ENCODE measurements at regions not wholly inside any gene's neighbourhood (a gene's known extent, or its start where the extent isn't known, plus 50 kb on each side); places are given as distances from the start of the nearest gene placed in this dataset.

DNA sequence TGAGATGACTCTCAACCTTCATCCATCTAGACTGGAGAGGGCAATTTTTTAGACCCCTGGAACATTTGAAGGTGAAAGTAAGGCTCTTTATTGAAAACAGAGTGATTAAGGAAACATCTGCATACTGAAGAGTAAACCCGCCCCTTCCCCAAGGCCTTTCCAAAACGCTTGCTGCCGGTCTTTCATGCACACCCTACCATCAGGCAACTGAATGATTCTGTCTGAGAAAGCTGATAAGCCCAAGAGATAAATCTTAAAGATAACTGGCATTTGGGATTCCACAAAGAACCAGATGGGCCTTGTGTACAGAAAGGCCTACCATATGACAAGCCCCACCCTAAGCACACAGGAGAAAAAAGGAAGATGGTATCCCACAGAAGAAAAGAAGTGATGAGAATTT lies 54.4 kb upstream of the PIK3R1 start:
- no peak overlapping the region for H3K9ac ChIP-seq (ENCODE audit: low read length)
- no peak overlapping the region for H3K27ac ChIP-seq (ENCODE audit: low read depth, low read length)
- no peak overlapping the region for H3K4me3 ChIP-seq (ENCODE audit: low read depth, low read length)
- no peaks in the 10 kb centered on the region for H3K9me3 ChIP-seq (ENCODE audit: control insufficient read depth, insufficient read depth, low read depth, low read length)
- peaks cover 6% of the 10 kb centered on the region; the same call in 1 of the 2 replicates for H3K4me1 ChIP-seq (ENCODE audit: control insufficient read depth, insufficient read depth, low read length)
- H3K36me3 ChIP-seq (ENCODE audit: control insufficient read depth, insufficient read depth, low read length): no peaks in the 10 kb centered on the region
- no peaks in the 10 kb centered on the region for H3K27me3 ChIP-seq (ENCODE audit: control insufficient read depth, insufficient read depth, low read length)

GRCh38 chr5:68159224-68159951 lies 56.2 kb upstream of the PIK3R1 start:
- no peaks in the 10 kb centered on the region for H3K9me3 ChIP-seq (ENCODE audit: control insufficient read depth, insufficient read depth, low read depth, low read length)
- no peak overlapping the region for H3K4me3 ChIP-seq (ENCODE audit: low read depth, low read length)
- no peaks in the 10 kb centered on the region for H3K27me3 ChIP-seq (ENCODE audit: control insufficient read depth, insufficient read depth, low read length)
- no peak overlapping the region for H3K9ac ChIP-seq (ENCODE audit: low read length)
- no peaks in the 10 kb centered on the region for H3K36me3 ChIP-seq (ENCODE audit: control insufficient read depth, insufficient read depth, low read length)
- H3K4me1 ChIP-seq (ENCODE audit: control insufficient read depth, insufficient read depth, low read length): peaks cover 6% of the 10 kb centered on the region; the same call in 1 of the 2 replicates
- H3K27ac ChIP-seq (ENCODE audit: low read depth, low read length): no peak overlapping the region

GRCh38 chr5:68155940-68156339 lies 59.6 kb upstream of the PIK3R1 start:
- no peaks in the 10 kb centered on the region for H3K9me3 ChIP-seq (ENCODE audit: control insufficient read depth, insufficient read depth, low read depth, low read length)
- no peak overlapping the region for H3K4me3 ChIP-seq (ENCODE audit: low read depth, low read length)
- peaks cover 4% of the 10 kb centered on the region; the same call in 1 of the 2 replicates for H3K4me1 ChIP-seq (ENCODE audit: control insufficient read depth, insufficient read depth, low read length)
- H3K36me3 ChIP-seq (ENCODE audit: control insufficient read depth, insufficient read depth, low read length): no peaks in the 10 kb centered on the region
- no peak overlapping the region for H3K27ac ChIP-seq (ENCODE audit: low read depth, low read length)
- no peaks in the 10 kb centered on the region for H3K27me3 ChIP-seq (ENCODE audit: control insufficient read depth, insufficient read depth, low read length)
- H3K9ac ChIP-seq (ENCODE audit: low read length): no peak overlapping the region

DNA sequence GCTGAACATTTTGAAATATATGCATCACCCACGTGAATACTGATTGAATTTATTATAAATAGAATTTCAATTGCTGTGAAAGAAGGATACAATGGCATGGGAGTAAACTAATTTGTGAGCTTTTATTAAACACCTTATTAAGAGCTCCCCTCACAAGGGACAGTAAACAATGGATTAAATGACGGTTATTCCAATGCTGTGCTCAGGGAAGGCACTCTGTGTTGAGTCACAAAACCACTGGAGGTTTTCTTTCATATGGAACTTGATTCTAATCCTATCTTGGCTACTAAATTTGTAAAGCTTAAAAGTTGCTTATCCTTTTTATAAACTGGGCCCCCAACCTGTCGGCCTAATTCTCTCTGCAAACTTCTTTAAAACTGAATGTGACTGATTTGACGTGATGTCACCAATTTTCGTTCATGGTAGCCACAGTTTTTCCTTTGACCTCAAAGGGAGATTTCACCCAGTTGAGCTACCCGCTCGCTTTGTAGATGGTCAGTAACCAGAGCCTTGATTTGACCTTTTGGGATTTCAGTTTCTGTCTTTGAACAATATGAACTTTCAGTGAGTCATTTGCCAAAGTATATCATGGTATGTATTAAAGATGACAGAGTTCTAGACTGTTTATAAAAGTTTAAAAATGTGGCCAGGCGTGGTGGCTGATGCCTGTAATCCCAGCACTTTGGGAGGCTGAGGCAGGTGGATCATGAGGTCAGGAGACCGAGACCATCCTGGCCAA lies 61.3 kb upstream of the PIK3R1 start:
- H3K27me3 ChIP-seq (ENCODE audit: control insufficient read depth, insufficient read depth, low read length): no peaks in the 10 kb centered on the region
- 0 out of 2 replicates have a peak, but pooled peaks cover 3% of the 10 kb centered on the region for H3K4me1 ChIP-seq (ENCODE audit: control insufficient read depth, insufficient read depth, low read length)
- H3K9ac ChIP-seq (ENCODE audit: low read length): no peak overlapping the region
- no peak overlapping the region for H3K4me3 ChIP-seq (ENCODE audit: low read depth, low read length)
- H3K9me3 ChIP-seq (ENCODE audit: control insufficient read depth, insufficient read depth, low read depth, low read length): no peaks in the 10 kb centered on the region
- no peaks in the 10 kb centered on the region for H3K36me3 ChIP-seq (ENCODE audit: control insufficient read depth, insufficient read depth, low read length)
- H3K27ac ChIP-seq (ENCODE audit: low read depth, low read length): no peak overlapping the region

DNA sequence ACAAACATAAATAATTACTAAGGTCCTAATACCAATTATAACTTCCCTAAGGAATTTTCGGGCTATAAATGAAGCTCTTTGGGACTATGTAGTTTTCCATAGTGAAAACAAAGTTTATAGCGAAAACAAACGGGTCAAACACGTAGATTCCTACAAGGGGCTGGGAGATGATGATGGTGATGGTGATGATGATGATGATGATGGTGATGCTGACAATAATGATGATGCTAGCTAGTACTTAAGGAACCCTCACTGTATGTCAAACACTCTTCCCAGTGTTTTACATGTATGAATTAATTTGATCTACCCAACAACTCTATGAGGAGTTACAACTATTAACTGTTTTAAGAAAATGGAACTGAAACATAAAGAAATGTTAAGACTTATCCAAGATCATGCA lies 63.7 kb upstream of the PIK3R1 start:
- 0 out of 2 replicates have a peak, but pooled peaks cover 3% of the 10 kb centered on the region for H3K4me1 ChIP-seq (ENCODE audit: control insufficient read depth, insufficient read depth, low read length)
- no peaks in the 10 kb centered on the region for H3K36me3 ChIP-seq (ENCODE audit: control insufficient read depth, insufficient read depth, low read length)

DNA sequence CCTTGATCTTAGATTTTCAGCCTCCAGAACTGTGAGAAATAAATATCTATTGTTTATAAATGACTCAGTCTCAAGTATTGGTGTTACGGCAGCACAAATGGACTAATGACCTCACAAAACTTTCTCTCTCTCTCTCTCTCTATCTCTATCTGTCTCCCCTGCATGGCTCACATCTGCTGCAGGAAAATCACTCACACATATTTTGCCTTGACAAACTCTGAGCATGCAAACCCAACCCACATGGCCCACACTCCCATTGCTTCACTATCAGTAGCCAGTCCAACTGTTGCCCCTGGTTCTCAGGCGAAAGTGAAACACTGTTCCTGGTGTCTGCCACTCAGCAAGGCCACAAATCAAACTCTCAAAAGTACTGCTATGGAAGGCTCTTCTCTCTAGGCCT lies 66.4 kb upstream of the PIK3R1 start:
- Histone ChIP-seq H3K9ac (ENCODE audit: low read length) (no peak overlapping the region), H3K9me3 (ENCODE audit: control insufficient read depth, insufficient read depth, low read depth, low read length) (no peaks in the 10 kb centered on the region), H3K27ac (ENCODE audit: low read depth, low read length) (no peak overlapping the region), H3K36me3 (ENCODE audit: control insufficient read depth, insufficient read depth, low read length) (no peaks in the 10 kb centered on the region), H3K4me1 (ENCODE audit: control insufficient read depth, insufficient read depth, low read length) (0 out of 2 replicates have a peak, but pooled peaks cover 2% of the 10 kb centered on the region), H3K27me3 (ENCODE audit: control insufficient read depth, insufficient read depth, low read length) (no peaks in the 10 kb centered on the region), H3K4me3 (ENCODE audit: low read depth, low read length) (no peak overlapping the region)

More for the DNA sequence above, 63.7 kb upstream of the PIK3R1 start:
- Histone ChIP-seq H3K9me3 (ENCODE audit: control insufficient read depth, insufficient read depth, low read depth, low read length) (no peaks in the 10 kb centered on the region), H3K27me3 (ENCODE audit: control insufficient read depth, insufficient read depth, low read length) (no peaks in the 10 kb centered on the region), H3K4me3 (ENCODE audit: low read depth, low read length) (no peak overlapping the region), H3K27ac (ENCODE audit: low read depth, low read length) (no peak overlapping the region), H3K9ac (ENCODE audit: low read length) (no peak overlapping the region)

DNA sequence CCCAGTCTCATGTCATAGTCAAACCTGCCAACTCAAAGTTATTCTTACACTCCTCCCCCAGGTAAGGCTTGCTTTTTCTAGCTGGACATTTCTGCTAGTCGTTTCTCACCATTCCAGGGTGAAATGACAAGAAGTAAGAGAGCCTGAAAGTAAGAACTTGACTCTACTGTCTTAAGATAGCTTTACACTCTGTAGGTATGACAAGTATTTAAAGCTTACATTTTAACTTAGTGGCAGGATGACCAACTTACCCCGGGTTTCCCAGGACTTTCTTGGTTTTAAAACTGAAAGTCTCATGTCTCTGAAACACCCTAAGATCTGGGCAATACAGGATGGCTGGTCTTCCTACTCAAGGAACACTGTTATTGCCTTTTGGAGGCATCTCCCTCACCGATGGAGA lies 67.5 kb upstream of the PIK3R1 start:
- Histone ChIP-seq H3K9ac (ENCODE audit: low read length) (no peak overlapping the region), H3K4me1 (ENCODE audit: control insufficient read depth, insufficient read depth, low read length) (no peaks in the 10 kb centered on the region), H3K4me3 (ENCODE audit: low read depth, low read length) (no peak overlapping the region), H3K9me3 (ENCODE audit: control insufficient read depth, insufficient read depth, low read depth, low read length) (no peaks in the 10 kb centered on the region), H3K27me3 (ENCODE audit: control insufficient read depth, insufficient read depth, low read length) (no peaks in the 10 kb centered on the region), H3K27ac (ENCODE audit: low read depth, low read length) (no peak overlapping the region), H3K36me3 (ENCODE audit: control insufficient read depth, insufficient read depth, low read length) (no peaks in the 10 kb centered on the region)

- no peaks in the 10 kb centered on the region for H3K4me1 ChIP-seq (ENCODE audit: control insufficient read depth, insufficient read depth, low read length)
- H3K4me3 ChIP-seq (ENCODE audit: low read depth, low read length): no peak overlapping the region
- H3K27ac ChIP-seq (ENCODE audit: low read depth, low read length): no peak overlapping the region
- H3K27me3 ChIP-seq (ENCODE audit: control insufficient read depth, insufficient read depth, low read length): no peaks in the 10 kb centered on the region
- H3K9ac ChIP-seq (ENCODE audit: low read length): no peak overlapping the region
- H3K36me3 ChIP-seq (ENCODE audit: control insufficient read depth, insufficient read depth, low read length): no peaks in the 10 kb centered on the region
- no peaks in the 10 kb centered on the region for H3K9me3 ChIP-seq (ENCODE audit: control insufficient read depth, insufficient read depth, low read depth, low read length)
Measured at GRCh38 chr5:68147659-68148058, 67.9 kb upstream of the PIK3R1 start.

- Histone ChIP-seq H3K9ac (ENCODE audit: low read length) (no peak overlapping the region), H3K27ac (ENCODE audit: low read depth, low read length) (no peak overlapping the region), H3K27me3 (ENCODE audit: control insufficient read depth, insufficient read depth, low read length) (no peaks in the 10 kb centered on the region), H3K9me3 (ENCODE audit: control insufficient read depth, insufficient read depth, low read depth, low read length) (no peaks in the 10 kb centered on the region), H3K4me3 (ENCODE audit: low read depth, low read length) (no peak overlapping the region), H3K4me1 (ENCODE audit: control insufficient read depth, insufficient read depth, low read length) (no peaks in the 10 kb centered on the region), H3K36me3 (ENCODE audit: control insufficient read depth, insufficient read depth, low read length) (no peaks in the 10 kb centered on the region)
Measured at GRCh38 chr5:68141494-68141893, 74.1 kb upstream of the PIK3R1 start.

- Histone ChIP-seq H3K4me3 (ENCODE audit: low read depth, low read length) (no peak overlapping the region), H3K9ac (ENCODE audit: low read length) (no peak overlapping the region), H3K36me3 (ENCODE audit: control insufficient read depth, insufficient read depth, low read length) (no peaks in the 10 kb centered on the region), H3K27me3 (ENCODE audit: control insufficient read depth, insufficient read depth, low read length) (no peaks in the 10 kb centered on the region), H3K4me1 (ENCODE audit: control insufficient read depth, insufficient read depth, low read length) (no peaks in the 10 kb centered on the region), H3K27ac (ENCODE audit: low read depth, low read length) (no peak overlapping the region), H3K9me3 (ENCODE audit: control insufficient read depth, insufficient read depth, low read depth, low read length) (no peaks in the 10 kb centered on the region)
Measured at GRCh38 chr5:68140763-68141162, 74.8 kb upstream of the PIK3R1 start.

Measured in HUES6 (cell line).